ENCODE measurements at regions not wholly inside any gene's neighbourhood (a gene's known extent, or its start where the extent isn't known, plus 50 kb on each side); places are given as distances from the start of the nearest gene placed in this dataset.

DNA sequence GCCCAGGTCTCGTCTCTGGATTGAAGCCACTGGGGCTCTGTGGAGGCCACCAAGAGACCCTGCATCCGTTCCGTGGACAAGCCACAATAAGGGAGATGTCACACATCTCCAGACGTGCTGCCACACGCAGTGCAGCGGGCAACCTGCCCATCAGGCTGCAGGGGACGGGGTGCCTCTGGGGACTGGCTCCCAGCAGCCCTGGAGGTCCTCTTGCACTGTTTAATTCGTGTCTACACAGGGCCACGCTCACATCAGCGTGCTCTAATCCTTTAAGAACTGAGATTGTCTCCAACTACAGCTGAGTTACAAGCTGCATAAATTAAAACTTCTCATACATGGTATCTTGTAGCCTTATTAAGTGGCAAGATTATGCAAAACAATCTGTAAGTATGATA, 1232.2 kb downstream of the BRD1 start:
- FAIRE-seq (no peak), DNase-seq (ENCODE audit: low read depth) (no peak)
- H3K4me3 ChIP-seq (ENCODE audit: low read depth, low read length), result no peak overlapping the region
- no peaks in the 10 kb centered on the region for H3K36me3 ChIP-seq (ENCODE audit: control insufficient read depth, insufficient read depth, low read length)
- TF ChIP-seq, protein P1, sequence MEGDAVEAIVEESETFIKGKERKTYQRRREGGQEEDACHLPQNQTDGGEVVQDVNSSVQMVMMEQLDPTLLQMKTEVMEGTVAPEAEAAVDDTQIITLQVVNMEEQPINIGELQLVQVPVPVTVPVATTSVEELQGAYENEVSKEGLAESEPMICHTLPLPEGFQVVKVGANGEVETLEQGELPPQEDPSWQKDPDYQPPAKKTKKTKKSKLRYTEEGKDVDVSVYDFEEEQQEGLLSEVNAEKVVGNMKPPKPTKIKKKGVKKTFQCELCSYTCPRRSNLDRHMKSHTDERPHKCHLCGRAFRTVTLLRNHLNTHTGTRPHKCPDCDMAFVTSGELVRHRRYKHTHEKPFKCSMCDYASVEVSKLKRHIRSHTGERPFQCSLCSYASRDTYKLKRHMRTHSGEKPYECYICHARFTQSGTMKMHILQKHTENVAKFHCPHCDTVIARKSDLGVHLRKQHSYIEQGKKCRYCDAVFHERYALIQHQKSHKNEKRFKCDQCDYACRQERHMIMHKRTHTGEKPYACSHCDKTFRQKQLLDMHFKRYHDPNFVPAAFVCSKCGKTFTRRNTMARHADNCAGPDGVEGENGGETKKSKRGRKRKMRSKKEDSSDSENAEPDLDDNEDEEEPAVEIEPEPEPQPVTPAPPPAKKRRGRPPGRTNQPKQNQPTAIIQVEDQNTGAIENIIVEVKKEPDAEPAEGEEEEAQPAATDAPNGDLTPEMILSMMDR (IDR thresholded peaks at IDR 0.05; ENCODE audit: insufficient read depth, low read length, severe bottlenecking), result no peak
- H3K27me3 ChIP-seq (ENCODE audit: control insufficient read depth, insufficient read depth, low read length), result no peaks in the 10 kb centered on the region

DNA sequence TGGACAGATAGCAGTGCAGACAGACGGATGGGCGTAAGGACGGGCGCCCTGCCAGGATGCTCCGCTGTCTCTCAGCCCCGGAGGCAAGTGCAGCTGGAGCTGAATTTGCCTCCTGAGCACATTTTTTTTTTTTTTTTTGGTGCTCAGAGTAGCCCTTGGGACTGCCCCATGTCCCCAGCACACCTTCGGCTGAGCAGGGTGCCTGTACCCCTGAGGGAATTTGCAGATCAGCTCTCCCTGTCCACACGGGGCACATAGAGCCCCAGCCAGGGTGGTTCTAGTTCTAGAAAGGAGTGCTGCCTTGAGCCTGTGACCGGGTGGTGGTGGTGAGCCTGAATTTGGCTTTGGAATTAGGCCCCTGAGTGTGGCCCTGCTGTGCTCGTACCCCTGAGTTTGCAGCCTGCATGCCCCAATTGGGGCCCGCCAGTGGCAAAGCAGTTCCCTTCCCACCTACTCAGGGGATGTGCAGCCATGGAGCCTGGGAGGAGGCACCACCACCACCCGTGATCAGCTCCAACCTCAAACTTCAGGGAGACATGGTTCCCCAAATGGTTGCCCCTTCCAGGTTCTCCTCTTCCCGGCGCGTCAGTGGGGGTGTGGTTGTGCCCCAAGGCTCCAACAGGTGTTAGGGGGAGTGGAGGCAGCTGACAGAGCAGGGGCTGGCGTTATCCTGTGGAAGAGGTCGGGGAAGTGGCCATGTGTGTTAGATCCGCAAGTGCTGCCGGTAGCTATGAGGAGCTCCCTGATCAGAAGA, 1232.7 kb downstream of the BRD1 start:
- TF ChIP-seq, protein P1 (IDR thresholded peaks at IDR 0.05; ENCODE audit: insufficient read depth, low read length, severe bottlenecking), result no peak
- Histone ChIP-seq H3K27me3 (ENCODE audit: control insufficient read depth, insufficient read depth, low read length) (no peaks in the 10 kb centered on the region), H3K4me3 (ENCODE audit: low read depth, low read length) (no peak overlapping the region), H3K36me3 (ENCODE audit: control insufficient read depth, insufficient read depth, low read length) (no peaks in the 10 kb centered on the region)
- FAIRE-seq (no peak), DNase-seq (ENCODE audit: low read depth) (no peak)

DNA sequence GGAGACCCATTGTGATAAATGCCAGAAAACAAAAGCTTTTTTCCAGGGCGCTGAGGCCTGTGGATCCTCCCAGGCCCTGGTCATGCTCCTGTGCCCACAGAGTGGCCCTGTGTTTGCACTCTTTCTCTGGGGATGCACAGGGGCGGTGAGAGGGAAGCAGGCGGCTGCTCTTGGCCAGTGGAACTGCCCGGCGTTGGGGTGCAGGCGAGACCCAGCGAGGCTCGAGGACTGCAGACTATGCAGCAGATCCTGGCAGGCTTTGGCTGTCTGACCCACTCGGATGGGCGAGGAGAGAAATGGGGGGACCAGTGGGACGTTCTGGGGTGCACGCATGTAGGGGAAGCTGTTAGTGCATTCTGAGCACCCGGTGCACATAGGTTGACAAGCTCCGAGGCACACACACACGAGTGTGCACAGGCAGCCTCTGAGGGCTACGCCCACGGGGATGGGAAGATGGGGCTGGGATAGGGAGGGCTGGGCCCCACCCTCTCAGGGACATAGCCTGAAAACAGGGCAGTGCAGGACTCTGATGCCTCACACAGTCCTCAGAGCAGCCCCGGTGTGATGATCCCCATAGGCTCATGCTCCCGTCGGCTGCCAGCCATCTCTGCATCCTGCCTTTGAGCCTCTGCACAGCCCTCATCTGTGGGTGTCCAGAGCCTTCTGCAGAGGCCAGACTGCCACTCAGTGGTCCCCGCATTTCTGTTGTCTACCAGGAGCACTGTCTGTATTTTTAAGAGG, 1233.5 kb downstream of the BRD1 start:
- FAIRE-seq (no peak), DNase-seq (ENCODE audit: low read depth) (no peak)
- TF ChIP-seq, protein P1 (IDR thresholded peaks at IDR 0.05; ENCODE audit: insufficient read depth, low read length, severe bottlenecking), result no peak
- Histone ChIP-seq H3K27me3 (ENCODE audit: control insufficient read depth, insufficient read depth, low read length) (no peaks in the 10 kb centered on the region), H3K36me3 (ENCODE audit: control insufficient read depth, insufficient read depth, low read length) (no peaks in the 10 kb centered on the region), H3K4me3 (ENCODE audit: low read depth, low read length) (no peak overlapping the region)

DNA sequence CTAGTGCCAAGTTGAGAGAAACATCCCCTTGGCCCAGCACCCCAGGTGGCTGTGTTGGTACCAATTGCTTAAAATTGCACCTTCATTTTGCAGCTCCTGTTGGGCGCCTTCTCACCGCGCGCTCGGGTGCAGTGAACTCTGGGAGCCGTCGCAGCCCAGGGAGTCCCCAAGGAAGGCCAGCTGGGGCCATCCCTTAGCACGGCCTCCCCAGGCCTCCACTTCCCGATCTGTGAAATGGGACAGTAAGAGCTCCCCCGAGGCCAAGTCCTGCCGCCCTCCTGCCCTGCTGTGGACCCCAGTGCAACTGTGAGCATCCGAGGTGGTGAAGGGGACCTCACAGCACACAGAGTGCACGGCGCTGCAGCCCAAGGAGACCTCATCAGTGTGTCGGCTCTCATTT, 1234.1 kb downstream of the BRD1 start:
- no peaks in the 10 kb centered on the region for H3K27me3 ChIP-seq (ENCODE audit: control insufficient read depth, insufficient read depth, low read length)
- FAIRE-seq, result no peak

DNA sequence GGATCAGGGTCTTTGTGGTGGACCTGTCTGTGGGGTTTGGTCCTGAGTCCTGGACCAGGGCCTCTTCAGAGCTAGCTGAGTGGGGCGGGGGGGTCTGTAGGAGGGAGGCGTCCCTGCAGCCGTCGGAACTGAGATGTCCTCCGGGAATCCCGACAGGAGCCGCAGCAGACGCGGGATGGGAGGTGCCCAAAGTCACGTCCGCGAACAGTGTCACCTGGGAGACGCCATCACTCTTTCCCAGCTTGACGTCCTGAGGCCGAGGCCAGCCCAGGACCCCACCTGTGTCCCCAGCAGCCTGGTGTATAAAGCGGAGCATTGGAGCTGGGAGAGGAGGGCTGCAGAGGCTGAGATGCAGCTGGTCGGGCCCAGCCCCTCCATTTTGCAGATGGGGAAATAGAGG, 1234.7 kb downstream of the BRD1 start:
- Histone ChIP-seq H3K27me3 (ENCODE audit: control insufficient read depth, insufficient read depth, low read length) (no peaks in the 10 kb centered on the region), H3K36me3 (ENCODE audit: control insufficient read depth, insufficient read depth, low read length) (no peaks in the 10 kb centered on the region), H3K4me3 (ENCODE audit: low read depth, low read length) (no peak overlapping the region)
- FAIRE-seq (no peak), DNase-seq (ENCODE audit: low read depth) (no peak)
- TF ChIP-seq, protein P1 (IDR thresholded peaks at IDR 0.05; ENCODE audit: insufficient read depth, low read length, severe bottlenecking), result no peak

More for the DNA sequence above, 1234.1 kb downstream of the BRD1 start:
- Histone ChIP-seq H3K36me3 (ENCODE audit: control insufficient read depth, insufficient read depth, low read length) (no peaks in the 10 kb centered on the region), H3K4me3 (ENCODE audit: low read depth, low read length) (no peak overlapping the region)
- DNase-seq (ENCODE audit: low read depth), result no peak
- TF ChIP-seq, protein P1 (IDR thresholded peaks at IDR 0.05; ENCODE audit: insufficient read depth, low read length, severe bottlenecking), result no peak

All from bronchial epithelial cell (primary cell).